HG03469 (cell line): ENCODE measurements at regions not wholly inside any gene's neighbourhood (a gene's known extent, or its start where the extent isn't known, plus 50 kb on each side); places are given as distances from the start of the nearest gene placed in this dataset.
"Not testable (repeated sequence)": the region's sequence is repeated elsewhere in the genome, so short reads cannot be mapped to it uniquely, and the experiment has no call there.

Source experiments
- ATAC-seq: cut with Tn5 transposase; IDR thresholded peaks from one replicate; pipeline ENCODE4 v1.9.1; 2021; ENCODE audit warnings: mild to moderate bottlenecking, moderate library complexity, moderate number of reproducible peaks; ENCODE audit not compliant: unreplicated experiment

DNA sequence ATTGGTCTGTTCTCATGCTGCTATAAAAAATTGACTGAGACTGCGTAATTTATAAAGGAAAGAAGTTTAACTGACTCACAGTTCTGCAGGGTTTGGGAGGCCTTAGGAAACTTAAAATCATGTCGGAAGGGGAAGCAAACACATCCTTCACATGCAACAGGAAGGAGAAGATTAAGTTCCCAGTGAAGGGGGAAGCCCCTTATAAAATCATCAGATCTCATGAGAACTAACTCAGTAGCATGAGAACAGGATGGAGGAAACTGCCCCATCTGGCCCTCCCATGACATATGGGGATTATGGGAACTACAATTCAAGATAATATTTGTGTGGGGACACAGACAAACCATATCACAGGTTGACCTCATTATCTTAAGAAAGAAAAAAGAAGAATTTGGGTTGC lies 134.5 kb downstream of the PPP1R3A start:
- ATAC-seq = peak; percentile 54

DNA sequence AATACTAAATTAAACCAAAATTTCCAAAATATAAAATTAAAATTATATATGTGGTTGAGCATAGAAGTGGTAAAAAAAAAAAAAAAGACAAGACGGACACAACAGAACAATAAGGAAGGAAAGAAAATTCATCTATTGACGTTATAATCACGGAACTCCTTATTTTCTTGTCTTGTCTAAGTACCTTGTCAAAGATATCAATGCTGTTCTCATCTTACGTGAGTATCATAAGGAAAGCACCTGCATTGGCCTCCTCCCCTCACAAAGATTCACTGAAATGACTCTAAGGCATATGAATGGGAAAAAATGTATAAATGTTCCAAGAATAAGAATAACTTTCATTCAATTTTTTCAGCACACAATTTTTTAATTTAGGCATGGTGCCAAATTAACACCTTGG lies 135.4 kb downstream of the PPP1R3A start:
- no peak for ATAC-seq

DNA sequence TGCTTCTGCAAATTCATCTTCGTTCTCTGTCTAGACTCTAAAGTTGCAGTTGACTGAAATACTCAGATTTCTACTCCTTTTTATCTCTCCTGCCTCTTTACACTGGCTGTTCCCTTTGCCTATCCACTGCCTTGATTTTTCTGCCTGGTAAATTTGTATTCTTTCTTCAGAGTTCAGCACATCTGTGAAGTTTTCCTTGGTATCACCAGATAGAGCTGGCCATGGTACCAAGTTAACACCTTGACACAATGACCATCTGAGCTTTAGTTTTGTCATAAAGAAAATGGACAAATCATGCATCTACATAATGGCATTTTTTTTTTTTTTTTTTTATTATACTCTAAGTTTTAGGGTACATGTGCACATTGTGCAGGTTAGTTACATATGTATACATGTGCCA lies 143.0 kb downstream of the PPP1R3A start:
- no peak for ATAC-seq

DNA sequence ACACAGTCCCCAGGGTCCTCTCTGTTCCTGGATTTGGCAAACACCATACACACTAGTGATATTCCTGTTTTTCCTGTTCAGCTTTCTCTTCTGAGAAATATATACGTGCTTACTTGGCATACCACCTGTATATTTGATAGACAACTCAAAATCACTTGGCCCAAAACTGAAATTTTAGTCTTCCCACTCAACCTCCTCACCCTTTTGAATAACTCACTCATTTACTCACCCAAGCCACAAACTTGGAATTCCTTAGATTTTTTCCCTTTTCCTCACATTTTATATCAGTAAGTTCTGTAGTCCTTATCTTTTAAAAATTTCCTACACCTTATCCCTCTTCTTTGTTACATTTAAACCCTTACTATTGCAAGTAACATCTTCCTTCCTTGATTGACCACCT lies 143.4 kb downstream of the PPP1R3A start:
- no peak for ATAC-seq

DNA sequence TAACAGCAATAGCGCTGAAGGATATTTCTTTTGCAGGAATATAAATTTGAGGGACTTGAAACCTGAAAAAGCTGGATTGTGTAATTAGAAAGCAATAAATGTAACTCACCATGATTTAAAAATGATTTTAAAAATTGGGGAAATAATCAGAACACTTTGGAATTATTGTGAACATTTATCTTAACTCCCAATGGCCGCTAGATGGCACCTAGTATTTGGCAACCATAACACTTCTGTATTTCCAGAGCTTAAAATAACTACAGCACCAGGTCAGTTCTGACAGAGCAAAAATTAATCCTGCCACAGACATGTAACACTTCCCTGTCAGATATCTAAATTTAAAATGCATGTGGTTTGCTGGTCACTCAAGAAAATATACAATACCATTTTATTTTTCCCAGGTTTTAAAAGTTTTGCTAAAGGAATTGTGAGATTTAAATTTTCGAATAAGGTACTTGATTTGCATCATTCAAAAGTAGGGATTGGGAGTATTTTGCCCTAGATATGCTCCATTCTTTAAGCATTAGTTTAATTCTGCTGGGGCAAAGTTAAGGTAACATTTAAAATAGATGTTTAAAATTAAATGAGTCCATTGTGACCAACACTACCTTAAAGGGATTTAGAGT lies 144.5 kb downstream of the PPP1R3A start:
- ATAC-seq = no peak

DNA sequence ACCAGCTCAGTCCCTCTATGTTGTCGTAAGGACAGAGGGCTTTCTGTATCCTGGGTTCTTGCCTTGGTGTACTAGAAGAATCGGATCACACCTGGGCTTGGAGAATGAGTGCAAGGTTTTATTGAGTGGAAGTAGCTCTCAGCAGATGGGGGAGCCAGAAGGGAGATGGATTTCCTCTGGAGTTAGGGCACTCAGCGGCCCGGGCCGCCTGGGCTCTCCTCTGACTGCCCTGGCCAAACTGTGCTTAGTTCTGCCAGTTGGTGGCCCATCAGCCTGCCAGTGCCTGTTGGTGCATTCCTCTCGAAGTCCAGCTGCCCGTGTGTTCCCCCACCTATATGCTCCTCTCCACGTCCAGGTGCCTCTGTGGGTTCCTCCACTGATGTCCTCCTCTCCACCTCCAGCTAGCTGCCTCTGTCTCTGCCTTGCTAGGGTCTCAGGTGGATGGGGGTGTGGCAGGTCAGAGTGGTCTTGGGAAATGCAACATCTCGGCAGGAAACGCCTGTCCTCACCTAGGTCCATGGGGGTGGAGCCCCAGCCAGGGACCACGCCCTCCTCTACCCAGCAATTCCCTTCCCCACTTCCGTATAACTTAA lies 148.6 kb downstream of the PPP1R3A start:
- no peak for ATAC-seq

DNA sequence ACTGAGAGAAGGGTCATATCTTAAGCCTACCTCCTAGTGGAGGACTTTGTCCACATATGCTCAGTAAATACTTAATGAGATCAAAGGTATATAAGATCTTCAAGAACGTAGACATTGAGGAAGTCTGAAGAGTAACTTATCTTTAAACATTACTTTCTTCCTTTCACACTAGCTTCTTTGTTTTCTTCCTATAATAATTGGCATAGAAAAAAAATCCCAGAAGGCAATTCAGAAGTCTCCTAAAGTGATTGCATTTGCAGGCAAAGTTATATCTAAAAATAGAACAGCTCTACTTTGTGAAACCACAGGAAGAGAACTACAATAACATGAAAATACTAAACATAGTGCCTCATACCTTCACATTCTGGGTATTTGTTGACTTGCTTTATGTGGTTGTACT lies 150.4 kb downstream of the PPP1R3A start:
- ATAC-seq = no peak

DNA sequence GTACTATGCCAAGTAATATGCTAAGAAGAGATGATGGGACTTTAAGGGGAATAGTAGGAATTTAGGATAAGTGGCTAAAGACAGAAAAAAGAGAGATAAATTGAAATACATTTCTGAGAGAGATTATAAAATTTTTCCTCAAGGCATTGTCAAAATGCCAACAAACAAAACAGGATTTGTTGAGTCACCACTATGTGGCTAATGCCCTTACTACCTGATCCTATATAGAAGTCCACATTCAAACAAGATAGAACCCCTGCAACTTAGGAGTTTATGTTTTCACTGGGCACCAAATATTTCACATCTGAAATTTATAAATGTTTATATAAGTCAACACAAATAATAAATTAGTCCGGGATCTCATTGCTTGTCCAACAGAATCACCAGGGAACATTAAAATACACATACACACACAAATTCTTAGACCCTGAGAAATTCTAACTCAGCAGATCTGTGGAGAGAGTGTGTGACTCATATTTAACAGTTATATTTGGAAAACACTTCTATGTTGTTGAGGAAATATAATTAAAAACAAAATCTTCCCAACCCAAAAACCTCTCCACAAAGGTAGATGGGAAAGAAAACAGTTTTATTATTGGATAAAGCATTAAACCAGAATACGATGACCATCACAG lies 154.3 kb downstream of the PPP1R3A start:
- no peak for ATAC-seq

DNA sequence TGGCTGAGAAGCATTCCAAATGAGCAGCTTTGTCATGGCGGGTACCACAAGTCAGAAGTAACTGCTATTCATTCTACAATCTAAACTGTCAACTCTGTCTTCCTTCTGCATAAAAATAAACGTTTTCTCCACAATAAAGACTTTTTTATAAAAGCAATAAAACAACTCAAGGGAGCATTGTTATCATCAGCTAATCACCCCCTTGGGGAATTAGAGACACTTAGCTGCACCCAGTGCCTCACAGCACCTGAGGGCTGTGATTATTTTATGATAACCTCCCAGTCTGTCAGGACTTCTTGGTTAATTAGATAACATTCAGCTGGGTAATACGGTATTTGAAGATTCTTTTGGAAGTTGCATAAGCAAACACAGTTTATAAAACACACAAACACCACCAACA lies 155.6 kb downstream of the PPP1R3A start:
- no peak for ATAC-seq

DNA sequence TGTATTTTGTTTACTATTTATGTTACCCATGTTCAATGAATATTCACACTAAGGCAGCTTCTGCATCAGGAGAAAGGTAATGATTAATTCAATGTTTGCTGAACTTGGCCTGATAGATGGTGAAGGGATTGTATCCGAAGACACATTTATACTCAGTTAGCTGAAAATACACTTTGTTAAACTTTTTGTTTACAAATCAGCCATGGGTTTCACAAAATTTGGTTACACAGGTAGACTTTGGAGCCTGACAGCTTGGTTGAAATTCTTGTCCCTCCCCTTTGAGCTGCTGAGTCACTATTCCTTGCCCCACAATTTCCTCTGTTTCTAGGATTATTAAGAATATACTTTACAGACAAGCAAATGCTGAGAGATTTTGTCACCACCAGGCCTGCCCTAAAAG lies 162.6 kb downstream of the PPP1R3A start:
- ATAC-seq = no peak

DNA sequence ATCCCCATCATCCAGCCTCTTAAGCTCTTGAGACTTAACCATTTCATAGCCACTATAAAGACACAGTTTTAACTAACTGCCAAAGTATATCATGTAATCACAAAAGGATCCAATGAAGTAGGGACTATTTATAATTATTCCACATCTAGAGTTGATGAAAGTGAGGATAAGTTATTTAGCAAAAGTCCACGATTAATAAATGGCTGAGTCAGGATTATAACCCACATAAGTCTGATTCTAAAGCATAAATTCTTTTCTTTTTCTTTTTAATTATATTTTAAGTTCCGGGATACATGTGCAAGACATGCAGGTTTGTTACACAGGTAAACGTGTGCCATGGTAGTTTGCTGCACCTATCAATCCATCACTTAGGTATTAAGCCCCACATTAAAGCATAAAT lies 166.1 kb downstream of the PPP1R3A start:
- ATAC-seq = no peak

DNA sequence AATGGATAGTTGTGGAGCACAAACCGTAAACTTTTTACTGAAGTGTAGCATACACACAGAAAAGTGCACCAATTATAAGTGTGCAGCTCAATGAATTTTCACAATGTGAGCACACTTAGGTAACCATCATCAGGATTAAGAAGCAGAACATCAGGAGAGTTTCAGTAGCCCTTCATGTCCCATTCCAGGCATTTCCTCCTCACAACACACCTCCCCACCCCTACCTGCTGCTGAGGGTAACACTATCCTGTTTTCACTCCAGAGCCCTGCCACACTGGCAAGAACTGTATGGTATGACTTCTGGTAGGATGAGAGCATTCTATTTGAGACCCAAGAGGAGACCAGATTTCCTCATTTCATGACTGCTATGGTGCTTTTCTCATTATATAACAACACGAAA lies 166.5 kb downstream of the PPP1R3A start:
- ATAC-seq = no peak

DNA sequence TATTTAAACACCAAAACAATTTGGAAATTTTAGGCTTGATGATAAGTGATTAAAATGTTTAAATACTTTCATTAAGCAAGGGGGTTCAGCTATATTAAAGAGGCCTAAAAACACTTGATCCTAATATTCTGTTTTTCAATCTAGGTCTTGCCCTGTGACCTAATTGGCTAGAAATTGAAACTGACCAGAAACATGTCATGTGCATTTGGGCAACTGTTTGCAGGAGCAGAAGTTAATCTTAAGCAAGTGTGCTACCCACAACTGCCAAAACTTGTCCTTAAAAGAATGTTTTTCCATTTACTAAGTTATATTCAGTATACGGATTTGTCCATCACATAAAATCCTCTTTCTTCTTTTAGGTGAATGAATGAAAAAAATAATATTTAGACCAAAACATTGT lies 167.3 kb downstream of the PPP1R3A start:
- no peak for ATAC-seq

DNA sequence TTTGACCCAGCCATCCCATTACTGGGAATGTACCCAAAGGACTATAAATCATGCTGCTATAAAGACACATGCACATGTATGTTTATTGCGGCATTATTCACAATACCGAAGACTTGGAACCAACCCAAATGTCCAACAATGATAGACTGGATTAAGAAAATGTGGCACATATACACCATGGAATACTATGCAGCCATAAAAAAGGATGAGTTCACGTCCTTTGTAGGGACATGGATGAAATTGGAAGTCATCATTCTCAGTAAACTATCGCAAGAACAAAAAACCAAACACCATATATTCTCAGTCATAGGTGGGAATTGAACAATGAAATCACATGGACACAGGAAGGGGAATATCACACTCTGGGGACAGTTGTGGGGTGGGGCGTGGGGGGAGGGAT lies 170.4 kb downstream of the PPP1R3A start:
- ATAC-seq = not testable (repeated sequence)

DNA sequence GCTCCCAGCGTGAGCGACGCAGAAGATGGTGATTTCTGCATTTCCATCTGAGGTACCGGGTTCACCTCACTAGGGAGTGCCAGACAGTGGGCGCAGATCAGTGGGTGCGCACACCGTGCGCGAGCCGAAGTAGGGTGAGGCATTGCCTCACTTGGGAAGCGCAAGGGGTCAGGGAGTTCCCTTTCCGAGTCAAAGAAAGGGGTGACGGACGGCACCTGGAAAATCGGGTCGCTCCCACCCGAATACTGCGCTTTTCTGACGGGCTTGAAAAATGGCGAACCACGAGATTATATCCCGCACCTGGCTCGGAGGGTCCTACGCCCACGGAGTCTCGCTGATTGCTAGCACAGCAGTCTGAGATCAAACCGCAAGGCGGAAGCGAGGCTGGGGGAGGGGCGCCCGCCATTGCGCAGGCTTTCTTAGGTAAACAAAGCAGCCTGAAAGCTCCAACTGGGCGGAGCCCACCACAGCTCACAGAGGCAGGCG lies 175.8 kb downstream of the PPP1R3A start:
- not testable (repeated sequence) for ATAC-seq

DNA sequence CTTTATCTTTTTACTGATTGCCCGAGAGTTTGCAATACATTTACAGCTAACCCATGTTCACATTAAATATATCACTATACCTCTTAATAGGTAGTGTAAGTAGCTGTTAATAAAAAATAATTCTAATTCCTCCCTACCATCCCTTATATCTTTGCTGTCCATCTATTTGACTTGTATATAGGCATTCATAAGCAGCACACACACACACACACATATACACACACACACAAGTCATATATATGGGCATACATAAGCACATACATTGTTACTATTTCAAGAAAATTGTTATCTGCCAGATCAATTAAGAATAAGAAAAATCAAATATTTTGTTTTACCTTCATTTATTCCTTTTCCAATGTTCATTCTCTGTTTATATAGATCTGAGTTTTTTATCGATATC lies 176.4 kb downstream of the PPP1R3A start:
- ATAC-seq = no peak

DNA sequence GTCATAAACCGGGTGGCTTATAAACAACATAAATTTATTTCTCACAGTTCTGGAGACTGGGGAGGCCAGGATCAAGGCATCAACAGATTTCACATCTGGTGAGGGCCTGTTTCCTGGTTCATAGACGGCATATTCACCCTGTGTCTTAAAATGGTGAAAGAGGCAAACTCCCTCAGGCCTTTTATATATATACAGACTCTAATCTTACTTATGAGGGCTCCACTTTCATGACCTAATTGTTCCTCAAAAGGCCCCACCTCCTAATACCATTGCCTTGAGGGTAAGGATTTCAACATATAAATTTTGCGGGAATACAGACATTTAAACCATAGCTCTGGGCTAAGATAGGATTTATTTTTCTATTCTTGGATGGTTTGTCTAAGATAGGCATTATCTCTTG lies 187.2 kb downstream of the PPP1R3A start:
- ATAC-seq = no peak

DNA sequence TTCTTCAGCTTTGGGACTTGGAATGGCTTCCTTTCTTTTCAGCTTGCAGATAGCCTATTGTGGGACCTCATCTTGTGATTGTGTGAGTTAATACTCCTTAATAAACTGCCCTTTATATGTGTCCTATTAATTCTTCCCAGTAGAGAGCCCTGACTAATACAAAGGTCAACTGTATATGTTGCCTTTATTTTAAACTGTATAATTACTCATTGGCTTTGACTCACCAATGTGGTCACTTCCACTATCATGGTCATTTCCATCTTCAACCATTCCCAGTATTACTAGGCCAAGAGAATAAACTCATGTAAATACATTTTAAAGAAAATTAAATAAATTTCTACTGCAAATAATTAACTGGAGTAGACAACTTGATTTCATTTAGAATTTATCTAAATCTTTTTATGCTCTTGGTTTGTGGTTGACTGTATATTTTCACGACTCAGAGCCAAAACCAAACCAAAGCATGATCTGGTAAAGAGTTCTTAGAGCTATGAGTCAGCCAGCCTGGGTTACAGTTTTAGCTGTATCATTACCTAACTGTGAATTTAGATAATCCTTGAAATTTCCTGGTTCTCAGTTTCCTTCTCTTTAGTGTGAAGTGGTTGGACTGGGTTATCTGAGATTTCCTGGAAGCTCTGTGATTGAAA lies 188.4 kb downstream of the PPP1R3A start:
- ATAC-seq = no peak

DNA sequence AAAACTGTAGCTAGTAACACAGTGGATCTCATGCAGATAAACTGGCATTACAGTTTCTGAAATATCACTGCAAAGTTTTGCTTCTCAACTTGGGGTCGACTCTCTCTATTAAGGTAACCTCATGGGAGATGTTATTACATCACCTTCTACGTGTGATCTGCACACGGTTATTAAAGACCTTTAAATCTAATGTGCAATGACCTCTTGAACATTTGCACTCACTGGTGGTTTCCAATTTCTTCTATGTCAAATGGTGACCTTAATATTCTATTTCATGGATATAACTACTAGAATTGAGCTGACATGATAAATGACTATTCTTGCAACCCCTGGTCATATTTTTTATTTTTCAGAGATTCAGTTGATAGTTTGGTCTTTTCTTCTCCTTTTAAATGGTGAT lies 191.3 kb downstream of the PPP1R3A start:
- no peak for ATAC-seq

DNA sequence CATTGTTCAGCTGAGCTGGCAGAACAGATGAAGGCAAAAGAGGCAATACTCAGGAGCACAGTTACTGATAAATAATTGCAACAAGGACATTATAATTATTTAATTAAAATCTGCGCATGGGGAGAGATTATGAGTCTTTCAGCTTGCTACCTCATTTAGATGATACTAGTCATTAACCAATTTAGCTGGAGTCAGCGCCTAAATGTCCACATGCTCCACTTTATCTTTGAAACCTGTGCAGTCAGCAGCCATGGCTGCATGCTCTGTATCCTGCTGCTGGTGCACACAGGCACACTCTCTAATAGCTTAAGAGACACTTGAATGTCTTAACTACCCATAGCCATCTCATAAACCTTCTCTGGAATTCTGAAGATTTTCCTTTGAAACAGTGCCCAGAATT lies 196.8 kb downstream of the PPP1R3A start:
- no peak for ATAC-seq

DNA sequence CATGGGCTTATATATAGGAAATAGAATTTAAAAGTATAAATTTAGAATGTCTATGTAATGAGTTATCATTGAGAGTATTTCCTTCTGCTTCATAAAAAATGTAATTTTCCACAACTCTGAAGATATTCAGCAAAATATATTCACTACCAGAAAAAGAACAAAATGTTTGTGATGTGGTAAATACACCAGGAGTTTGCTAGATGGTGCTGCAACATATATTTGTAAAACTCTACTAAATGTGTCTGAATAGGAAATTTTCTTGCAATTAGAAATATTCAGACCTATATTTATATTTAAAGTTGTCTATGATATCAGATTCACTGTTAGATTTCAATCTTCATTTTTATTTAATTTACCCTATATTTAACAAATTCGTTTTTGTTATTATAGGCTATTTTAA lies 201.1 kb downstream of the PPP1R3A start:
- ATAC-seq = no peak
